Progenitor cell of endocrine pancreas (in vitro differentiated cells): ENCODE measurements at regions not wholly inside any gene's neighbourhood (a gene's known extent, or its start where the extent isn't known, plus 50 kb on each side); places are given as distances from the start of the nearest gene placed in this dataset.

Experiments used
- DNase-seq: peaks from one replicate; pipeline ENCODE4 v3.0.0; 2021; ENCODE audit warnings: low spot score; ENCODE audit not compliant: unreplicated experiment
- H3K27ac Mint-ChIP-seq: 2 replicates; pipeline ENCODE4 v1.8.0; 2021; ENCODE audit warnings: mild to moderate bottlenecking, moderate library complexity, mixed read lengths
- H3K27me3 Mint-ChIP-seq: 2 replicates; pipeline ENCODE4 v1.8.0; 2021; ENCODE audit warnings: mixed read lengths
- H3K36me3 Mint-ChIP-seq: 2 replicates; pipeline ENCODE4 v1.8.0; 2022; ENCODE audit warnings: mixed read lengths; ENCODE audit not compliant: insufficient read depth
- H3K4me1 Mint-ChIP-seq: 2 replicates; pipeline ENCODE4 v1.8.0; 2021; ENCODE audit warnings: low read depth, mixed read lengths
- H3K4me3 Mint-ChIP-seq: 2 replicates; pipeline ENCODE4 v1.8.0; 2021; ENCODE audit warnings: low read depth, mild to moderate bottlenecking, moderate library complexity, mixed read lengths
- H3K9me3 Mint-ChIP-seq: 2 replicates; pipeline ENCODE4 v1.8.0; 2021; ENCODE audit warnings: low read depth, mixed read lengths
- TF ChIP-seq, protein P1 (sequence below): fragments of 200-600 bp; sonication (generic); IDR thresholded peaks from one replicate; pipeline ENCODE4 v1.5.0; 2021; ENCODE audit warnings: antibody characterized with exemption, mild to moderate bottlenecking; ENCODE audit not compliant: unreplicated experiment

DNA sequence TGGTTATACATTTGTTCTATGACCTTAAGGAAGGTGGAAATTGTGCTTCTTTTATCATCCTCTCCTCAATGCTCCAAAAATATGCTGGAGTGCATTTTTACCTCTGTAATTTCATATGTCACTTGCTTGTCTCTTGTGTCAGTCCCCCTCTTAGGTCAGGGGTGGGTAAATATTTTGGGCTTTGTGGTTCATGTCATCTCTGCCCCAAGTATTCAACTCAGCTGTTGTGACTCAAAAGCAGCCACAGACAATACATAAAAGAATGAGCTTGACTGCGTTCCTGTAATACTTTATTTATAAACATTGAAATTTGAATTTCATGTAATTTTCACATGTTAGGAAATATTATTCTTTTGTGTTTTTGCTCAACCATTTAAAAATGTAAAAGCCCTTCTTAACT lies 60.4 kb upstream of the SLC24A5 start:
- H3K36me3 Mint-ChIP-seq = no peaks in the 10 kb centered on the region
- H3K4me1 Mint-ChIP-seq = no peaks in the 10 kb centered on the region
- no peaks in the 10 kb centered on the region for H3K27me3 Mint-ChIP-seq
- peaks cover 2% of the 10 kb centered on the region for H3K9me3 Mint-ChIP-seq
- TF ChIP-seq, protein P1, sequence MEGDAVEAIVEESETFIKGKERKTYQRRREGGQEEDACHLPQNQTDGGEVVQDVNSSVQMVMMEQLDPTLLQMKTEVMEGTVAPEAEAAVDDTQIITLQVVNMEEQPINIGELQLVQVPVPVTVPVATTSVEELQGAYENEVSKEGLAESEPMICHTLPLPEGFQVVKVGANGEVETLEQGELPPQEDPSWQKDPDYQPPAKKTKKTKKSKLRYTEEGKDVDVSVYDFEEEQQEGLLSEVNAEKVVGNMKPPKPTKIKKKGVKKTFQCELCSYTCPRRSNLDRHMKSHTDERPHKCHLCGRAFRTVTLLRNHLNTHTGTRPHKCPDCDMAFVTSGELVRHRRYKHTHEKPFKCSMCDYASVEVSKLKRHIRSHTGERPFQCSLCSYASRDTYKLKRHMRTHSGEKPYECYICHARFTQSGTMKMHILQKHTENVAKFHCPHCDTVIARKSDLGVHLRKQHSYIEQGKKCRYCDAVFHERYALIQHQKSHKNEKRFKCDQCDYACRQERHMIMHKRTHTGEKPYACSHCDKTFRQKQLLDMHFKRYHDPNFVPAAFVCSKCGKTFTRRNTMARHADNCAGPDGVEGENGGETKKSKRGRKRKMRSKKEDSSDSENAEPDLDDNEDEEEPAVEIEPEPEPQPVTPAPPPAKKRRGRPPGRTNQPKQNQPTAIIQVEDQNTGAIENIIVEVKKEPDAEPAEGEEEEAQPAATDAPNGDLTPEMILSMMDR = no peak
- no peak overlapping the region for H3K27ac Mint-ChIP-seq
- no peak for DNase-seq
- no peak overlapping the region for H3K4me3 Mint-ChIP-seq

DNA sequence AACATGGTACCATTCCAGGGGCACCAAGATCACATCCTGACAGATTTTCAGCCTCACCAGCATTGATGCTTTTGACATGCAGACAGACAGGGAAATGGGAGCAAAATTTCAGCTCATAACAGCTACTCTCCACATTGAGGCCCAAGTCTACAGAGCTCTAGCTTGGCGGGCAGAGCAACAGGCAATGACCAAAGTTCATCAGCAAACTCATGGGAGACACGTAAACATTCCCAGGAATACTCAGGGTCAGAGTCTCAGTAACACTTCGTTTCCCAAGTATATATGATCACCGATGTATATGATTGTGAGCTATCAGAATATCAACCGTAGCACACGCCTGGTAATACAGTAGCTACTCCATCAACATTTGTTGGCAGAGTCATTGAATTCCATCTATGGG lies 59.2 kb upstream of the SLC24A5 start:
- Mint-ChIP-seq H3K4me3 (no peak overlapping the region), H3K36me3 (no peaks in the 10 kb centered on the region), H3K4me1 (no peaks in the 10 kb centered on the region), H3K9me3 (no peaks in the 10 kb centered on the region), H3K27ac (no peak overlapping the region), H3K27me3 (no peaks in the 10 kb centered on the region)
- DNase-seq = no peak
- TF ChIP-seq, protein P1 = no peak

DNA sequence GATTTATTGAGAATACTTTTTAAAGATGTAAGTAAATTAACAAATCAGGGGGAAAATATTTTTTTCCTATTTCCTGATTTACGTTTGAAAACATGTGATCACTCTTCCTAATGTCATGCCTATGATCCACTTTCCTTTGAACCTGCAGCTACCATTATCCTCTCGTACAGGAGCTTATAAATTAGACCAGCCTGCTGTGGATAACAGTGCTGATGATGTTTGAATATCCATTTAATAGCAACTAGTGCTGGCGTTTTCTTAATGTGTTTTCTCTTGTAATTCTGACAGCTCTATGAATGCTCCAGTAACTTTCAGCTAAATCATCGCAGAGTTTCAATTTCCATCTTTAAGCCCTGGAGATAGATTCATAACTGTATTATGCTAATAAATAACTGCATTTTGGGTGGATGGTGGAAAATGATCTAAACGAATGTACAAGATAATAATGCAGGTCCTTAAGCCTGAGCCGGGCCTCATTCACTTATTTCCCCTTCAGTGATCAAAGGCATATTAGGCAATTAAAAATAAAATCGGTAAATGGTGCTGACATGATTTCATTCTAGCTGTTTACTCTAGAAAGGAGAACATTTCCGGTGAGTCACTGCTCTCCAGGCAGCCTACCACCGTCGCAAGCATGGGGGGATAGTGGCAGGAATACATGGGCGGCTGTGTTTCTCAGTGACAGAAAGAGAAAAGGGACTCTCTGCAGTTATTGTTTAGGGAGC lies 58.5 kb upstream of the SLC24A5 start:
- TF ChIP-seq, protein P1 = no peak
- Mint-ChIP-seq H3K4me3 (no peak overlapping the region), H3K9me3 (no peaks in the 10 kb centered on the region), H3K27ac (no peak overlapping the region), H3K4me1 (no peaks in the 10 kb centered on the region), H3K27me3 (no peaks in the 10 kb centered on the region), H3K36me3 (no peaks in the 10 kb centered on the region)
- no peak for DNase-seq

DNA sequence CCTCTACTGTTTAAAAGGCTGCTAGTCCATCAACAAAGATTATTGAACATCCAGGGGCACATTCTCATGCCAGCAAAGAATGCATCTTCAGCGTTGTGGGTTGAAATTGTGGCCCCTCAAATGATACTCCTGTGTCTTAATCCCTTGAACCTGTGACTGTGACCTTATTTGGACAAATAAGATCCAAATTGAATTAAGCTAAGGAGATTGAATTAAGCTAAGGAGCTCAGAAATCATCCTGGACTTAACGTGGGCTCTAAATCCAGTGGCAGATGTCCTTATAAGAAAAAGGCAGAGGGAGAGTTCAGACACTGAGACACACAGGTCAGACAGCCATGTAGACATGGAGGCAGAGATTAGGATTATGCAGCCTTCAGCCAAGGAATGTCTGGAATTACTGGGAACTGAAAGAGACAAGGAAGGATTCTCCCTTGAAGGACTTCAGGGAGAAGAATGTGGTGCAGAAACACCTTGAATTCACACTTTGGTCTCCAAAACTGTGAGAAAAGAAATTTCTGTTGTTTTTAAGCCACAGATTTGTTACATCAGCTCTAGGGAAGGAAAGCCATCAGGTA lies 57.3 kb upstream of the SLC24A5 start:
- Mint-ChIP-seq H3K27ac (no peak overlapping the region), H3K4me3 (no peak overlapping the region), H3K4me1 (no peaks in the 10 kb centered on the region), H3K9me3 (no peaks in the 10 kb centered on the region), H3K27me3 (no peaks in the 10 kb centered on the region), H3K36me3 (no peaks in the 10 kb centered on the region)
- TF ChIP-seq, protein P1 = no peak
- no peak for DNase-seq

DNA sequence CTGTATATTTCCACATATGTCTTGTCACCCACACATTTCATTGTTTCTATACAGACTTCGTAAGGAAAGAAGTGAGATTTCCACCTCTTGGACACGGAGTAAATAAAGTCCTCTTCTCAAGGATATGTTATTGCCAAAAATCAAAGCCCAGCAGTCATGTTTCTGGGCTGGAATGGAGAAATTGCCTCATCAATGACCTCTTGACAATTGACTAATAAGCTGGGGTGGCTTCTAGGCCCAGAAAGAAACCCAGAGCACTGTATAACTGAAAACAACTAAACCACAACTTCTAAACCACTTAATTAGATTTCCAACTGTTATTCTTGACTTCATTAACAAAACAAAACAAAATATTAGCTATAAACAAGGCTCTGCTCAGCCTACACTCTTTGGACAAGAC lies 56.4 kb upstream of the SLC24A5 start:
- DNase-seq = no peak
- H3K36me3 Mint-ChIP-seq = no peaks in the 10 kb centered on the region
- H3K9me3 Mint-ChIP-seq = no peaks in the 10 kb centered on the region
- TF ChIP-seq, protein P1 = no peak
- no peaks in the 10 kb centered on the region for H3K4me1 Mint-ChIP-seq
- H3K4me3 Mint-ChIP-seq = no peak overlapping the region
- H3K27me3 Mint-ChIP-seq = no peaks in the 10 kb centered on the region
- H3K27ac Mint-ChIP-seq = no peak overlapping the region
